ENCODE measurements at regions not wholly inside any gene's neighbourhood (a gene's known extent, or its start where the extent isn't known, plus 50 kb on each side); places are given as distances from the start of the nearest gene placed in this dataset.
"Not testable (repeated sequence)": the region's sequence is repeated elsewhere in the genome, so short reads cannot be mapped to it uniquely, and the experiment has no call there.

DNA sequence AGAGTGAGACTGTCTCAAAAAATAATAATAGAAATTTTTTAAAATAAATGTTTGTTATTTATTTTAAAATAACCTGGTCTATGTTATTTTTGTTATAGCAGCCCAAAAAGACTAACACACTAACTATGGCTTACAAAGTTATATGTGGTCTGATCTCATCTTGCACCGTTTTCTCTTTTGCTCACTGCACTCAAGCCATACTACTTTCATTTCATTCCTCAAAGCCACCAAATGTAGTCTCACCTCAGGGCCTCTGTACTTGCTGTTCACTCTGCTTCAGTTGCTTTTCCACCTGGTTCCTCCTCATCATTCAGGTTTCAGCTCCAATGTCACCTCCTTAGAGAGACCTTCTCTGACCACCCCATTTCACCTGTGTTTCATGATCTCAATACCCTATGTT, 55.2 kb upstream of the MDM1 start:
- no peak for DNase-seq (ENCODE audit: low read depth)

DNA sequence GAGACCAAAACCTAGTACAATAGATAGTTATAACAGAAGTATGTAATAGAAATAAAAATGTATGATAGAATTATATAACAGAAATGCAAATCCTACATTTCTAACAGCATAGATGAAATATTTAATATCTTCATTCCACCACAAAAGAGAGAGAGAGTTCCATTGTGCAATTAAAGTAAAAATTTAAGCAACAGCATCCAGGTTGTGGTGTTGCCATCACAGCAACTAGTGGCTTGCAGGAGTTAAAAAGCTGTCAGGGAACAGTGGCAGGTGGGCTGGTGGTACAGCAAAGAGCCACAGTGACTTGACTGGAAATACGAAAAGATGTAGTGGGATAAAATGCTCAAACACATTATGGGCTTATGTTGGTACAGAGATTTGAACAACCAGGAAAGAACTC, 57.1 kb upstream of the MDM1 start:
- DNase-seq (ENCODE audit: low read depth), result no peak

DNA sequence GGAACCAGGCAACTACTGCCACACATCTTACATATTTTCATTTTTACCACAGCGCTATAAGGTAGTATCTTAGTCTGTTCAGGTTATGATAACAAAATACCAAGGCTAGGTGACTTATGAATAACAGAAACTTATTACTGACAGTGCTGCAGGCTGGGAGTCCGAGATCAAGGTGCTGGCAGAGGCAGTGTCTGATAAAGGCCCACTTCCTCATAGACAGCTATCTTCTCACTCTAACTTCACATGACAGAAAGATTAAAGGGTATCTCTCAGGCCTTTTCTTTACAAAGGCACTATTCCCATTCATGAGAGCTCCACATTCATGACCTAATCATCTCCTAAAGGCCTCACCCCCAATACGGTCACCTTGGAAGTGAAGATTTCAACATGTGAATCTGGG, 59.8 kb upstream of the MDM1 start:
- DNase-seq (ENCODE audit: low read depth), result no peak

DNA sequence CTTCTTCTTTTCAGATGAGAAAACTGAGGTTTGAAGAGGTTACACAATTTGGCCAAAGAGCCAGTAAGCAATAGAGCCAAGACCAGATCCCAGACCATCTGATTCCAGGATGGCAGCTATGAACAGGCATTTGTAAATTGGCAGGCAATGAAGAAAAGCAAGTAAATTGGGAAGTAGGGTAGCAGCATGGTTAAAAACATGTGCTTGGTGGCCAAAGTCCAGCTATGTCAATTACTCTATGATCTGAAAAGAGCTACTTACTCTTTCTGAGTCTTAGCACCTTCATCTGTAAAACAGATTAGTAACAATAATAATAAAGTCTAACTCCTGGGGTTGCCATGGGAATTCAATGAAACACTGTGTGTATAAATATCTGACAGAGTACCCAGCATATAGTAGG, 60.2 kb upstream of the MDM1 start:
- DNase-seq (ENCODE audit: low read depth), result no peak

DNA sequence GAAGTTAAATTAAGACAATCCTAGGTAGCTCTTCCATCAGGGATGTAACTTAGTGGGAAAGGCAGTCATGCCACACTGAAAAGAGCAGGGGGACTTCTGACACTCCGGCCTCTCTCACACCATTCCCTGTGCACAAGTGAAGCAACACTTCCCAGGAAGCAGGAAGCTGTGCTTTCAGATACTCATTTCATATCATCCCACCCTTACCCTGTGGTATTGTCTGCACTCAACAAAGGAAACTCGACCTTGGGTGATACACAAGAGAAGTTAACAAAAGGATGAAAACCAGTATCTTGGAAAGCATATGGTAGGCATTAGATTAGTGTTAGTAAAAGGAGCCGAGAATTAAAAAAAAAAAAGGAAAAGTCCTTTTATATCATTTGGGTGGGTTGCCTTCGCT, 61.3 kb upstream of the MDM1 start:
- DNase-seq (ENCODE audit: low read depth), result no peak

DNA sequence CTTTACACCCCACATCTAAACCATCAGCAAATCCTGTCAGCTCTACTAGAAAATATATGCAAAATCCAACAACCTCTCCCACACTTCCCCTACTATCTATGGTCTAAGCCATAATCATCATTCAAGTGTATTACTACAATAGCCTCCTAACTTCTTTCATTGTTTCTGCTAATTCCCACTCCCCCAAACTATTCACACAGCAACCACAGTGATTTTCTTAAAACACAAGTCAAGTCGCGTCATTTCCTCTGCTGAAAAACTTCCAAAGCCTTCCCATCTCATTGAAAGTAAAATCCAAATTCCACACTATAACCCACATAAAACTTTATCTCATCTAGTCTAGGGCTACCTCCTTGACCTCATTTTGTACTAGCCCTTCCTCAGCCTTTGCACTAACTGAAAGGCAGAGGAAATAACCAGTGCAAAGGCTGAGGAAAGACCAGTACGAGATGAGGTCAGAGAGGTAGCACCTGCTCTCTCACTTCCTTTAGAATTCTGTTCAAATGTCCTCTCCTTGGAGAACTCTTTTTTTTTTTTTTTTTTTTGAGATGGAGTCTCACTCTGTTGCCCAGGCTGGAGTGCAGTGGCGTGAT, 65.5 kb upstream of the MDM1 start:
- no peak for DNase-seq (ENCODE audit: low read depth)

DNA sequence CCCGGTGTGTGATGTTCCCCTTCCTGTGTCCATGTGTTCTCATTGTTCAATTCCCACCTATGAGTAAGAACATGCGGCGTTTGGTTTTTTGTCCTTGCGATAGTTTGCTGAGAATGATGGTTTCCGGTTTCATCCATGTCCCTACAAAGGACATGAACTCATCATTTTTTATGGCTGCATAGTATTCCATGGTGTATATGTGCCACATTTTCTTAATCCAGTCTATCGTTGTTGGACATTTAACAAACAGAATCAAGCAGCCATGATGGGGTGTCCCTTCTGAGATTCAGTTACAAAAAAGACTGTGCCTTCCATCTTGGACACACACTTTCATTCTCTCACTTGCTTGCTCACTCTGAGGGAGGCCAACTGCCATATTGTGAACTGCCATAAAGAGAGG, 66.5 kb upstream of the MDM1 start:
- not testable (repeated sequence) for DNase-seq (ENCODE audit: low read depth)

DNA sequence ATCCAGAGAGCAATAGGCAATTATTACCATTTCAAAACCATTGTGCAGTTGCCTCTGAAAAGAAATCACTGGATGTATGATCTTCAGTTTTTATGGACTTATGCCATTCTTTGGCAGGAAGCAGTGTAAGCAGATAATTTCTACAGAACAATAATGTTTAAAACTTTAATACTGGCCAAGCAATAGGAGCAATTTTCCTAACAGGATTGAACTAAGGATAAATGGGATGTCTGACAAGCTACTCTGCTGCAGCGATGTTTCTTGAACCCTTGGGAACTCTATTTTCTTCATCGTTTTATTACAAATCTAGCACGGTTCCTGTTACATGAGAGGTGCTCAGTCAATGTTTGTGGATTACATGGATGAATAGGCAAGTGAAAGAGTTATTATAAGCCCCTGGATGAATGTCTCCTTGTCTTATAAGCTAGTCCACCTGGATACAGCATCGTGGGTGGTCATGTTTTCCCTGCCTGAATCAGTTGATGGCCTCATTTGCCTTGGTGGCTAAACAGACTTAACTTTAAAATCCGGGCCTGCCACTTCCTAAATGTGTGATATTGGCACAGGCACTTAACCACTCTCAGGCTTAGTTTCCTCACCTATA, 68.2 kb upstream of the MDM1 start:
- DNase-seq (ENCODE audit: low read depth), result peak; percentile 23

DNA sequence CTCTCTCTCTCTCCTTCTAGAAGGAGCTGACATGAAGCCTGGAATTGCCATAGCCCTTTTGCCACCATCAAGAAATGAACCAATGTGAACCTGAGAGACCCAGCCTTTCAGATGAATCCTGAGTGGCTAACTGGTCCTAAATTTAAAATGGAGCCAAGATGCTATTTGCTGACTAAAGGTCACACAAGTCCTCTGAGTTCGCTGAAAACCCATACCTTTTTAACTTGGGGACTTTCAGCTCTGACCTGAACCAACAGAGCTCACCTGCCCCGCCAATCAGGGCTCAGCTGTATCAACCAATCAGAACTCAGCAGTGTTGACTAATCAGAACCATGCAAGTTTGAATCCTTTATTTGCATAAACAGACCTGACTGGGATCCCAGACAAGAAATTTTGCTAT, 70.3 kb upstream of the MDM1 start:
- DNase-seq (ENCODE audit: low read depth), result no peak

DNA sequence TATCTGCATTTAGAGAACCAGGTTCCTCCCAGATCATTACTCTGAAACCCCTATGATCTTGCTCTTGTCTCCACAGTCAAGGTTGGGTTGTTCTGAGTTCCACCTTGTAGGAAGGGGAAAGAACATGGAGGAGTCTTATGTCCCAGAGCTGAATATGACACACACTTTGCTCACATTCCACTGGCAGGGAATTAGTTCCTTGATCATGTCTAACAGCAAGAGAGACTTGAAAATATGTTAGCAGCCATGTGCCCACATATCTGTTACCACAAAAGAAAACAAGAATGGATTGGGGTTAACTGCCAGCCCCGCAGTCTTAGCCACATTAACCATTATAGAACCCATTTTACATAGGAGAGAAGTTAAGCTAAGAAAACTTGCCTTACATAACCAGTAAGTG, 71.1 kb upstream of the MDM1 start:
- peak; percentile 27 for DNase-seq (ENCODE audit: low read depth)

DNA sequence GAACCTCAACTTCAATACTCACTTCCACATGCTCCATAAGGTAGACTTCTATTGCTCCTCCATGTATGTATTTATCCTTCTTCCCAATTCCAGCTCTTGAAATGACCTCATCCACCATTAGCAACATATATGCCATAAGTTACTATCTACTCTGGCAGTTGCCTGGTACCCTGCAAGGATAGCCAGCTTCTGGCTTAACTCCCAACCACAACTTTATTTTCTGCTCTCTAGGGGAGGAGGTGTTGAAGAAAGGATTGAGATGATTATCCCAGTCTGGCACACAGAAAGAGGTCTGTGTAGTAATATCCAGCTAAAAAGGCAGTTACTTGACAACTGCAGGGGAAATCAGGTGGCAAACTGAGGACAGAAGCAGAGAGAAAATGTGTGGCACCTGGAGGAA, 71.5 kb upstream of the MDM1 start:
- peak; percentile 57 for DNase-seq (ENCODE audit: low read depth)

DNA sequence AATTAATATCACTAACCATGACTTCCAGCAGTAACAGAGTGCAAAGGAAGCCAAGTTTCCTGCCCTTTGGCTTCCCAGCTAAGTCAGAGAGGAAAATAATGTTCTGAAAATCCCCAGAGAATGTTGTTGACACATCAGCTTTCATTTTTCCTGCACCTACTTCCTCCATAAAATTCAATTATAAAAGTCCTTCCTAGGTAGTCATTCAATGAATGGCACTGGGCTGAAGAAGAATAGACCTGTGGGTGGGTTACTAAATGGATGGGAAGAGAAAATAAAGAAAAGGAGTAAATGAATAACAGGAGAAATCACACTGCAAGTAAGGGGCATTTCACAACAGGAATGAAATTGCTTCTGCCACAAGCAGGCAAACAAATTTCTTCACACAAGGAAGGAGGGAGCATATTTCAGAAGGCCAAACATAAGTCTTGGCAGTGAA, 73.2 kb upstream of the MDM1 start:
- no peak for DNase-seq (ENCODE audit: low read depth)

DNA sequence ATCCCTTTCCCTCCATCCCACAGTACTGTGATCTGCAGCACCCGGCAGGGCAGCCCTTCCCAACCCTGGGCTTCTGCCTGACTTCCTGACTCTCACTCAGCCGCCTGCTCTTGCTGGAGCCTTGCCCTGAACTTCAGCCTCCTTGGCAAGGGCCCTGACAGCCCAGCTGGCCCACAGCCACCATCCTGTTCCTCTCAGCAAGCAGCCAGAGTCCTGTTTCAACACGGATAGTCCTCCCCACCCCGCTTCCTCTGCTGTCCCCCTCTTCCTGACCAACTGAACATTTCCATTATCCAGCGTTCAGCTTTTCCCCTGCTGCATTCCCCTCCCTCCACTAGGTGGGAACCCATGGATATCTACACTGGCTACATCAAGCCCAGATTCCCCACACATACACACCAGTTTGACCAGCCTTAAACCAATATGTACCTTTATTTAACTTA, 74.0 kb upstream of the MDM1 start:
- peak; percentile 93 for DNase-seq (ENCODE audit: low read depth)

DNA sequence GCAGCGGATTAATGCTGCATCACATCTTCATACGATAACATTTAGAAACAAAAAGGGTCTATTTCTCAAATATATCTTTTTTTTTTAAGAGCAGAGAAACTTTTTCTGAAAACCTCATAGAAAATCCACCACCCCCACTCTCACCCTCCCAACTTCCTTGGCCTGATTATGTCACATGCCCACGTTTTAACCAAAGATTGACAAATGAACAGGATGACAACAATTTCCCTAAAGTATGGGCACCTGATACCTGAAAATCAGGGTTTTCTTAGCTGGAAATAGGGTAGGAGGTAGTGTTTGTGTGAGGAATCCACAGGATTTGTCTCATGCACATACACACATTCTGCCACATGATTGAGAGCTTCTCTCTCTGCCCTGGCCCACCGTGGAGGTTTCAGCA, 74.7 kb upstream of the MDM1 start:
- no peak for DNase-seq (ENCODE audit: low read depth)

DNA sequence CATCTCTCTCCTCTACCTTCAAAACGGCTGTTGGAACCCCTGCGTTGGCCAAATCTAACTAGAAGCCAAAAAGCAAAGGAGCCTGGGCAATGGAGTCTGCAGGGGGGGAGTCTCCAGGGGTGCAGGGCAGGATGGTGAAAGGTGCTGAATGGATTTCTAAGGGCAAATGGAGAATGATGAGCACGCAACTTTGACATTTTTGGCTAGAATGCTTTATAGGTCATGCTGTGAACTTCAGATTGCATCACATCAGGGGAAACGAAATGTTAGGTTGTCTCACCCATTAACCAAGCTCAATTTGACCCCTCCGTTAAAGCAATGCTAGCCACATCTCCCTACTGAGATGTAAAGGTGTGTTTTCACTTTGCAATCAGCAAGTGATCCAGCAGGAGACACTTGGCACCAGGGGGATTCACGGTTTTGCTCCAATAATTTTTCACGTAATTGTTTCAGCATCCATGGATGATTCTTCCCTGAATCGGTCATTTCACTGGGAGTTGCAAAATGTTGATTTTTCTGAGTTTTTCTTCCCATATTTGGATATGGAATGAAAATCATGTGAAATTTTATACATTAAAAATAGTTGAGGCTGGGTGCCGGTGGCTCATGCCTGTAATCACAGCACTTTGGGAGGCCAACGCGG, 78.0 kb upstream of the MDM1 start:
- DNase-seq (ENCODE audit: low read depth), result no peak

DNA sequence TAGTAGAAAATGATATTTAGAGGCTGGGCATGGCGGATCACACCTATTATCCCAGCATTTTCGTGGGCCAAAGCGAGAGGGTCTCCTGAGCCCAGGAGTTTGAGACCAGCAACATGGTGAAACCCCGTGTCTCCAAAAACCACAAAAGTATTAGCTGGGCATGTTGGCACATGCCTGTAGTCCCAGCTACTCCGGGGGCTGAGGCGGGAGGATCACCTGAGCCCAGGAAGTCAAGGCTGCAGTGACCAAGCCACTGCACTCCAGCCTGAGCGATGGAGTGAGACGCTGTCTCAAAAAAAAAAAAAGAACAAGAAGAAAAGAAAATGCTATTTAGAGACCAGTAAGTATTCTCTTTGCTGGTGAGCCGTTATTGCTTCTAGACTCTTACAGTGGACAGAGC, 79.2 kb upstream of the MDM1 start:
- no peak for DNase-seq (ENCODE audit: low read depth)

DNA sequence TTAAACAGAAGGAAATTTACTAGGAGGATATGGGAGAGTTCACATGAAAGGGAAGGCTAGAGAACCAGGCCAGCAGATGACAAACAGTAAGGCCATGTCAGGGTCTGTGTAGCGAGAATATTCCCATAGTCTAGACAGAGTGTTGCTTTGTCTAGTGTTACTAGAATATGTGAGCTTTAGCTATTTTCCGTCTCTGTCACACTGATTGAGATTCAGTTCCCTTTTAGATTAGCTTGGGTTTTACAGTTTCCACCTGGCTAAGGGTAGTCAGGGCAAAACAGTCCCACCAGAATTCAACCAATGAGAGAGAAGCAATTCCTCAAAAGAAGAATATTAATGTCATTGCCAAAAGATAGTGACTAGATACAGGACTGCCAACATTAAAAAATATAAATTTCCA, 82.8 kb upstream of the MDM1 start:
- no peak for DNase-seq (ENCODE audit: low read depth)

DNA sequence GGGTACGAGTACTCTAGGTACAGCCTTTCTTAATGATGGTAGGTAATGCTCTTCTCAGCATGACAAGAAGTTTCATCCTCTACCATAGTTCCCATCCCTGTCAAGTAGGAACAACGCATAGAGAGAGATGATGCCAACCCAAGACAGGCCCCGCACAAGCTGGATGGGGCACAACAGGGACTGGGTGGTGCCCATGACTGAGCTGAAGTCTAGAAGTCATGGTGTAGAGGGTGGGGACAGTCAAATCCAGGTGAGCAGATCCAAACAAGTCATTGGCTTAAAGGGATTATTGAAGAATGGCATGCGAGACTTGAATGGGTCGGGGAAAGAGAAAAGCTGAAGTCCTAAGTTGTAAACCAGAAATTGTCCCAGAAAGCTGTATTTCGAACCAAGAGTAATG, 84.2 kb upstream of the MDM1 start:
- DNase-seq (ENCODE audit: low read depth), result no peak

DNA sequence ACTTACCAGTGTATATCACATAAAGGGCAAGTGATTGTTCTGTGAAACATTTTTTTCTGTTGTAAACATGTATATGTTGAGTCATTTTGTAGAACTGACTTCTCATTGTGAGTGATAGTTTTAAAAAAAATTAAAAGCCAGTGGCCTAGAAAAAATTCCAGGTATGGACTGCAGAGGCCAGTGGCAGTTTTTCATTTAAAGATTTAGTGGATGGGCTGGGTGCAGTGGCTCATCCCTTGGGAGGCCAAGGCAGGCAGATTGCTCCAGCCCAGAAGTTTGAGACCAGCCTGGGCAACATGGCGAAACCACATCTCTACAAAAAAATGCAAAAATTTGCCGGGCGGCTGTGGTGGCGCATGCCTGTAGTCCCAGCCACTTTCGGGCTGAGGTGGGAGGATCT, 84.7 kb upstream of the MDM1 start:
- DNase-seq (ENCODE audit: low read depth), result no peak

DNA sequence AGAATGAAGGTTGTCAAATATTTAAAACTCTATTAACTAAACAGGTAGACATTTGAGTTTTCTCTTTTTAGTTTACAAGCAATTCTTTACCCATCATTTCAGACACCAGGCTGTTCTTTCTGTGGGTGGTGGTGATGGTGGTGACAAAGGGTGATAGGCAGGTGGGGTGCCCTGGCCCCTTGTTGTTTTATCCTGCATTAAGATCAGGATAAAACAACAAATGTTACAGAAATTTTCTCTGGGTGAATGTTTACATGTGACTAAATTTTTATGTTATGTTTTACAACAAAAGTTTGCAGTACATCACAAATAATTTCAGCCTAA, 85.9 kb upstream of the MDM1 start:
- DNase-seq (ENCODE audit: low read depth), result no peak

DNA sequence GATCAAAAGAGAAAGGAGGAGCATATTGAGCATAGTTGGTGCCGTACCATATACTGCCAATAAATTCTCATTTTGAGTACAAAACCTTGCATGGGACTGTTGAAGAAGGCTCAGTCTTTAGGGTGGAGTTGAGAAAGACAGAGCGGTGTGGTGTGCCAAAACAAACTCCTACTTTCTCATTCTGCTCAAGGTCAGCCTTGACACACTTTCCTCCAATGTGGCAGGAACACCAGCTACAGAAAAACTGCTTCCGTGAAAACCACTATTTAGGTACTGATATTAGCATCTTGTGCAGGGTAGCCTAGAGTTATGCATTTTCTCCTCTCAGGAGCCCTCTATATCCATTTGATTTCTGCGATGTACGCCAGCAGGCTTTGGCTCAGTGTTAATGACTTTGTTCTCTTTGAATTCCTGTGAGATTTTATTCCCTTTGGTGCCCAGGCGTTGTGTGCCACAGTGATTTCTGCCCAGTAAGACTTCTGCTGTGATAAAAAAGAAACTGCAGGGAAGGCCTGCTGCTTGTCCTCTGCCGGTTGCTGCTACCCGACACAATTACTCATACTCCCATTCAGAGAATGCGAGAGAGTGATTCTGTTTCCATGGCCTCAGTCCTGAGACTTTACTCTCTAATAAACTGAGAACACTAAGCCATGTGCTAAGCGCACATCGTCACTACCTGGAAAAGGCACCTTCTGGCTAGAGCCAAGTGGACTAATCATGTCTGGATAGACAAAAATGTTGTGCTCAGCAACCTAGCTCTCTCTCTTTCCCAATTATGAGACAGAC, 88.3 kb upstream of the MDM1 start:
- DNase-seq (ENCODE audit: low read depth), result peak; percentile 19

DNA sequence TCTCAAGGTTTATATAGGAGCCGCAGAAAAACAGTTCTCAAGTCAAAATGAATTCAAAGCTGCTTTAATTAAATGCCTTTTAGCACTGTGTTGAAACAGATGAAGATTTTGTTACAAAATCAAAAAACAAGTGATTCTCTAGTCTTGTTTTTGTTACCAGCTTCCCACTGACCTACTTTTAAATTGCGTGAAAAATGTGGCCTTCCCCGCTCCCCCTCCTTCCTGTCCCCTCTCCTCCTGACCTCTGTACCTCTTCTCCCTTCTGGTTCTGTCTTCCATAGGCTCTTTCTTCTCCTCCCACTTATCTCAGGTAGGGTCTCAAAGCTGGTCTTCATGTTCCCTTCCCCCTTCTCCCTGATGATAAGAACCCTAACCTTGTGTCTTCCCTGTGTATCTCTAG, 90.0 kb upstream of the MDM1 start:
- DNase-seq (ENCODE audit: low read depth), result no peak

DNA sequence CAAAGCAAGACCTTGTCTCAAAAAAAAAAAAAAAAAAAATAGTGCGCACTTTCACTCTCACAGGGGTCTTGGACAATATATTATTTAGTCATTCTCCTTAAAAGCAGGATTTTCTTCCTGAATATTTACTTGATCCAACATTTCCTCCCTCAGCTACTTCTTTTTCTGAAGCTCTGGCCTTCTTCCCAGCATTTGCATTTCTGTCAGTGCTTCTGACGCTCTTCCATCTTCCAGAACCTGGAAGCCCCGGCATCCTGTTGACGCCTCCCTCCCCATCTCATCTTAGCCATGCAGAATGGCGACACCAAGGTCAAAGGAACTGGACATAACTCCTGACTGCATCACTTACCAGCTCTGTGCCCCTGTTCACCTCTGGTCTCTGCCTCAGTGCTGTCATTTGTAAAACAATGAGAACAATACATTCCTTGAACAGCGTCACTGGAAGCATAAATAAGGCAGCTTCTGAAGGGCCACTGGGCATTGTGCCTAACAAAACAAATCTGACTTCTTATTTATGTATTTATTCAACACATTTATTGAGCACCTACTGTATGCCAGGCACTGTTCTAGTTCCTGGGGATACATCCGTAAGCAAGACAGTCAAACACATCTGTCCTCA, 90.9 kb upstream of the MDM1 start:
- DNase-seq (ENCODE audit: low read depth), result no peak

All from Daoy (cell line).